ENCODE measurements at regions not wholly inside any gene's neighbourhood (a gene's known extent, or its start where the extent isn't known, plus 50 kb on each side); places are given as distances from the start of the nearest gene placed in this dataset.

- no peak for TF ChIP-seq CTCF (IDR thresholded peaks at IDR 0.05; ENCODE audit: low read depth, low read length)
- DNase-seq (ENCODE audit: extremely low read depth, low read depth), result no peak
These were observed 150.6 kb downstream of the SI start for GRCh38 chr3:164927728-164928127.

- TF ChIP-seq CTCF (IDR thresholded peaks at IDR 0.05; ENCODE audit: low read depth, low read length), result no peak
- no peak for DNase-seq (ENCODE audit: extremely low read depth, low read depth)
These were observed 159.4 kb downstream of the SI start for GRCh38 chr3:164918905-164919304.

- TF ChIP-seq CTCF (IDR thresholded peaks at IDR 0.05; ENCODE audit: low read depth, low read length), result no peak
- no peak for DNase-seq (ENCODE audit: extremely low read depth, low read depth)
These were observed 165.4 kb downstream of the SI start for GRCh38 chr3:164912916-164913315.

- no peak for TF ChIP-seq CTCF (IDR thresholded peaks at IDR 0.05; ENCODE audit: low read depth, low read length)
- no peak for DNase-seq (ENCODE audit: extremely low read depth, low read depth)
These were observed 174.4 kb downstream of the SI start for GRCh38 chr3:164903820-164904451.

GRCh38 chr3:164897342-164897741 is 181.0 kb downstream of the SI start:
- no peak for TF ChIP-seq CTCF (IDR thresholded peaks at IDR 0.05; ENCODE audit: low read depth, low read length)
- no peak for DNase-seq (ENCODE audit: extremely low read depth, low read depth)

GRCh38 chr3:164890061-164890460 is 188.2 kb downstream of the SI start:
- DNase-seq (ENCODE audit: extremely low read depth, low read depth), result no peak
- TF ChIP-seq CTCF (IDR thresholded peaks at IDR 0.05; ENCODE audit: low read depth, low read length), result no peak

GRCh38 chr3:164883171-164883570 is 195.1 kb downstream of the SI start:
- TF ChIP-seq CTCF (IDR thresholded peaks at IDR 0.05; ENCODE audit: low read depth, low read length), result no peak
- DNase-seq (ENCODE audit: extremely low read depth, low read depth), result no peak

All from AG09319 (cell line).